ENCODE measurements at regions not wholly inside any gene's neighbourhood (a gene's known extent, or its start where the extent isn't known, plus 50 kb on each side); places are given as distances from the start of the nearest gene placed in this dataset.

DNA sequence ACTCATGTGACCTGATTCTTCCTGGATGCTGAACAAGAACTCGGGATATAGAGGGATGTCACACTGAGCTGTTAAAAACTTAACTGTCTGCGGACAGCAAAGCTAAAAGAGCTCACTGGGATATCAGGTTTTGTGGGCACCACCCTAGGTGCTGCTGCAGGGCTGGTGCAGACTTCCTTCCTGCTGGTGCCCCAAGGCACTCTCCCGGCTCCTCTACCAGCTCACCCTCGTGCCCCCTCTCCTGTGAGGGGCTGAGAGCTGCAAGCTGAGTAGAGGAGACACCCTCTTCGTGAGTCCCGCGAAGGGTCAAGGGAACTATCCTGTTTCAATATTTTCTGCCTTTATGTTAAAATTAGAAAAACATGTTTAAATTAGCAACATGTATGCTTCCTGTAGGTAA is 1475.7 kb downstream of the EFNB2 start:
- H3K4me3 ChIP-seq (ENCODE audit: low read depth, low read length), result no peak overlapping the region
- H3K27me3 ChIP-seq (replicated peaks), result no peaks in the 10 kb centered on the region
- no peak for DNase-seq
- in situ Hi-C loops (cut with HindIII; ENCODE audit: low pct_ligation_motif_present, low sequenced_read_pairs), result no loop called here
- no peak overlapping the region for H3K27ac ChIP-seq
- TF ChIP-seq, protein P1, sequence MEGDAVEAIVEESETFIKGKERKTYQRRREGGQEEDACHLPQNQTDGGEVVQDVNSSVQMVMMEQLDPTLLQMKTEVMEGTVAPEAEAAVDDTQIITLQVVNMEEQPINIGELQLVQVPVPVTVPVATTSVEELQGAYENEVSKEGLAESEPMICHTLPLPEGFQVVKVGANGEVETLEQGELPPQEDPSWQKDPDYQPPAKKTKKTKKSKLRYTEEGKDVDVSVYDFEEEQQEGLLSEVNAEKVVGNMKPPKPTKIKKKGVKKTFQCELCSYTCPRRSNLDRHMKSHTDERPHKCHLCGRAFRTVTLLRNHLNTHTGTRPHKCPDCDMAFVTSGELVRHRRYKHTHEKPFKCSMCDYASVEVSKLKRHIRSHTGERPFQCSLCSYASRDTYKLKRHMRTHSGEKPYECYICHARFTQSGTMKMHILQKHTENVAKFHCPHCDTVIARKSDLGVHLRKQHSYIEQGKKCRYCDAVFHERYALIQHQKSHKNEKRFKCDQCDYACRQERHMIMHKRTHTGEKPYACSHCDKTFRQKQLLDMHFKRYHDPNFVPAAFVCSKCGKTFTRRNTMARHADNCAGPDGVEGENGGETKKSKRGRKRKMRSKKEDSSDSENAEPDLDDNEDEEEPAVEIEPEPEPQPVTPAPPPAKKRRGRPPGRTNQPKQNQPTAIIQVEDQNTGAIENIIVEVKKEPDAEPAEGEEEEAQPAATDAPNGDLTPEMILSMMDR (IDR thresholded peaks at IDR 0.05; ENCODE audit: low read depth, low read length, missing control alignments), result no peak
- H3K36me3 ChIP-seq (replicated peaks), result no peaks in the 10 kb centered on the region

DNA sequence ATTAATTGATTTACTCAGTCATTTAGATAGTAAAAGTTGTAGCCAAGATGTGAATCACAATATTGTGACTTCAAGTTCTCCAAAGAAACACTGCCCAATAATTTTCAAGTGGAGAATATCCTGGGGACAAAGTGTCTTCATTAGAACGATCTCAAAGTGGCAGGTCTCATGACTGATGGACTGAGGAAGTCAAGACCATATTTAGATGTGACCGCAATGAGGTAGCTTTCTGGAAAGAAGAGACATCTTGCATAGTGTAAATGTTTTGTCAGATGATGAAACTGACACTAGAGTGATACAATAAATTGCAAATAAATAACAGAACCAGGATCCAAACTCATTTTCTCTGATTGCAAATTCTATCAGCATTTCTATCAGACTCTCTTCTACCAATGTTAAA is 1476.9 kb downstream of the EFNB2 start:
- H3K36me3 ChIP-seq (replicated peaks), result no peaks in the 10 kb centered on the region
- no peak for DNase-seq
- no peak overlapping the region for H3K4me3 ChIP-seq (ENCODE audit: low read depth, low read length)
- no peaks in the 10 kb centered on the region for H3K27me3 ChIP-seq (replicated peaks)
- in situ Hi-C loops (cut with HindIII; ENCODE audit: low pct_ligation_motif_present, low sequenced_read_pairs), result no loop called here
- TF ChIP-seq, protein P1 (IDR thresholded peaks at IDR 0.05; ENCODE audit: low read depth, low read length, missing control alignments), result no peak
- no peak overlapping the region for H3K27ac ChIP-seq

DNA sequence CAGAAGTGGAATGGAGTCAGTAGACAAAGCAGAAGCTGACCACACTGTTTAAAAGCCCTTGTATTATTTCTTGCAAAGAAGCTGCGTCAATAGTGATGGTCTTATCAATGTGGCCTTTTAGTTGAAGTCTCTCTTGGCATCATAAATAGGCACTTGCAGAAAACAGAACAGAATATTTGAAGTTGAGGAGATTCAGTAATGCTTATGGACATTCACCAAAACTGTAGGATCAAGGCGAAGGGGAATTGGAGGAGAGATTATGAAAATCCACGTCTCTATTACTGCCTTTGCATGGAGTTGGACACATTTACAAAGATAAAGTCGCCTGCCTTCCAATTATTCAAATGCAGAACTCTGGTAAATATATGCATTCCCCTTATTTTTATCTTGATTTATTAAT is 1482.8 kb downstream of the EFNB2 start:
- Histone ChIP-seq H3K27me3 (replicated peaks) (no peaks in the 10 kb centered on the region), H3K36me3 (replicated peaks) (no peaks in the 10 kb centered on the region), H3K27ac (no peak overlapping the region), H3K4me3 (ENCODE audit: low read depth, low read length) (no peak overlapping the region)
- DNase-seq, result no peak
- TF ChIP-seq, protein P1 (IDR thresholded peaks at IDR 0.05; ENCODE audit: low read depth, low read length, missing control alignments), result no peak
- in situ Hi-C loops (cut with HindIII; ENCODE audit: low pct_ligation_motif_present, low sequenced_read_pairs), result no loop called here

DNA sequence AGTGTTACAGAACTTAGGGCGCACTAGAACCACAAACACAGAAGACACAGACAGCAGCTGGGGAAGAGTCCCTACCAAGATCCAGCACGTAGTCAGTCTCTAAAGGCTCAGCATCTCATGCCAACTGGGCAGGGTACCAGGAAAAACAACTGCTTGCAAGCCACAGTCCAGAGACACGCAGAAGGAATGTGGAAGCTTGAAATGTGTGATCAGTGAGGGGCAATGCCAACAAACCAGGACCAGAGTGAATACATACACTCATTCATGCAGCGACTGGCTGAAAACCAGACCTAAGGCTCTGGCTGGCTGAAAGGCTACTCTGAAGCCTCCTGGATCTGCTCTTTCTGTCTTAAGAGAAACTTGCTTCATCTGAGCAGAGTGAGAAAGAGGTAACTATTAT is 1484.8 kb downstream of the EFNB2 start:
- peak; percentile 43 for DNase-seq
- in situ Hi-C loops (cut with HindIII; ENCODE audit: low pct_ligation_motif_present, low sequenced_read_pairs), result no loop called here
- Histone ChIP-seq H3K27me3 (replicated peaks) (no peaks in the 10 kb centered on the region), H3K36me3 (replicated peaks) (no peaks in the 10 kb centered on the region), H3K27ac (no peak overlapping the region), H3K4me3 (ENCODE audit: low read depth, low read length) (no peak overlapping the region)
- TF ChIP-seq, protein P1 (IDR thresholded peaks at IDR 0.05; ENCODE audit: low read depth, low read length, missing control alignments), result no peak

DNA sequence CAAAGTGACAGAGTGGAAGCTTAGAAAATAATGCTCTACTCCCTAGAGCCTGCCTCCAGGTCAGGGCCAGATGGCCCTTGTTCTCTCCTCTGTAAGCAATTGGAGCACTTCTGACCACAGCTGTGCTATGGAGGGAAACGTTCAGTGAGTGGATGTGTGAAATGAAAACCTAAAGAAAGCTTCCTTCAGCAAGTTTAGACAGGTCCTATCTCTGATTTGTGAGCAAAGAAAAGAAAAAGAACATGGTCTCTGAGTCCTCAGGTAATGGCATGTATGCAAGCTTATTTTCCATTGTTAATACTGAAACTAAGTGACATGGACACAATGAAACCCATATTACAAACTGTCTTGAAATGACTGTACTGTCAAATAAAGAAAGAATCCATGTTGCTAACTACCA is 1486.8 kb downstream of the EFNB2 start:
- DNase-seq, result no peak
- no peak overlapping the region for H3K4me3 ChIP-seq (ENCODE audit: low read depth, low read length)
- no peaks in the 10 kb centered on the region for H3K36me3 ChIP-seq (replicated peaks)
- no peaks in the 10 kb centered on the region for H3K27me3 ChIP-seq (replicated peaks)
- no peak overlapping the region for H3K27ac ChIP-seq
- in situ Hi-C loops (cut with HindIII; ENCODE audit: low pct_ligation_motif_present, low sequenced_read_pairs), result no loop called here
- TF ChIP-seq, protein P1 (IDR thresholded peaks at IDR 0.05; ENCODE audit: low read depth, low read length, missing control alignments), result no peak

DNA sequence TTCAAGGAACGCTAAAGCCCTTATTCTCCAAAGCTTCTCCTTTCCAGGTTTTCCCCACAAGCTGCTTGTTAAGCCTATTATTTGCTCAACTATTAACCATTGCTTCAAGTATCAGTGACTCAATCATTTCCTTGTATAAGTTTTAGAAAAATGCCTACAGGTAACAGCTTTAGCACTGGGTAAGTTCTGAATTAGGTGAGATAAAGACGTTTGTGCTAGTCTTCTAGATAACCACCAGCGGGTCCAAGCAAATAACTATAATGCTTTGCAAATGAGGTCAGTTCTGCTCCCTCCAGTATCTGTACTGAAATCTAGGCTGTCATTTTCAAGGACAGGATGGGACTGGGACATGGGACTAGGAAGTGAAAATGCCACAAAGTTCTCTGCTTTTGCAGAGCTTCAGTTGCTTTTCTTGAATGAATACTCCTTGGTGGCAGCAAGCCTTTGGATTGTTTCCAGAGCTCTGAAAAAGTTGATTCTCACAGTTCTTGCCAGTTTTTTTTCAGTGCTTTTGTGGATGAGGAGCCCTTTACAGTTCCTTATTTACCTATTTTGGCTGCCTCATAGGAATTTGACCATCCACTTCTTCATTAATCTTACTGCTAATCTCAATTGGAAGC is 1487.7 kb downstream of the EFNB2 start:
- no peaks in the 10 kb centered on the region for H3K36me3 ChIP-seq (replicated peaks)
- in situ Hi-C loops (cut with HindIII; ENCODE audit: low pct_ligation_motif_present, low sequenced_read_pairs), result no loop called here
- TF ChIP-seq, protein P1 (IDR thresholded peaks at IDR 0.05; ENCODE audit: low read depth, low read length, missing control alignments), result no peak

More for the DNA sequence above, 1487.7 kb downstream of the EFNB2 start:
- Histone ChIP-seq H3K4me3 (ENCODE audit: low read depth, low read length) (no peak overlapping the region), H3K27me3 (replicated peaks) (no peaks in the 10 kb centered on the region), H3K27ac (no peak overlapping the region)
- DNase-seq, result no peak

Measured in brain microvascular endothelial cell (primary cell).